ENCODE measurements at regions not wholly inside any gene's neighbourhood (a gene's known extent, or its start where the extent isn't known, plus 50 kb on each side); places are given as distances from the start of the nearest gene placed in this dataset.

DNA sequence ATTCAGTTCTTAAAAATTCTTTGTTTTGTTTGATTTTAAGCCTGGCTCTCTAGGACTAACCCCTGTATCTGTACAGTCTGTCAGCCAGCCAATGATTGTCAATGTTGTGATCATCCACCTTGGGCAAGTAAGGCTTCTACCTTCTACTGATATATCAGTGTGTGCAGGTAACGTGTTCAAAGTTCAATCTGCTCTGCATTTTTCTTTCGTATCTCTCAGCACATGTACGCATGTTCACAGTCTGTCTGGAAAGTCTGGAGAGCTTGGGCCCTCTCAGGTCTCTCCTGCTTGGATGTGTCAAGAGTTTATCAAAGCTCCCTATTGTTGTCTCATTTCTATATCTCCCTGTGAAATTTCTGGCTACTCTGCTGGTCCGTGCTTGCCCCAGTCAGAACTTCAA, 138.6 kb upstream of the VRK1 start:
- no peak for DNase-seq
- no peaks in the 10 kb centered on the region for H3K4me1 Mint-ChIP-seq
- H3K27ac Mint-ChIP-seq = no peak overlapping the region
- H3K36me3 Mint-ChIP-seq (ENCODE audit: low read depth) = no peaks in the 10 kb centered on the region
- H3K27me3 Mint-ChIP-seq = peaks cover 33% of the 10 kb centered on the region
- CTCF ChIA-PET = no interaction called here
- no peak overlapping the region for H3K4me3 Mint-ChIP-seq
- H3K9me3 Mint-ChIP-seq = no peaks in the 10 kb centered on the region
- POLR2A ChIA-PET = no interaction called here

GRCh38 chr14:96660123-96660522, 137.1 kb upstream of the VRK1 start:
- Mint-ChIP-seq H3K9me3 (no peaks in the 10 kb centered on the region), H3K27me3 (peaks cover 37% of the 10 kb centered on the region), H3K4me3 (no peak overlapping the region), H3K4me1 (no peaks in the 10 kb centered on the region), H3K27ac (no peak overlapping the region), H3K36me3 (ENCODE audit: low read depth) (no peaks in the 10 kb centered on the region)
- DNase-seq = no peak
- ChIA-PET CTCF (no interaction called here), POLR2A (no interaction called here)

GRCh38 chr14:96660667-96661066, 136.5 kb upstream of the VRK1 start:
- Mint-ChIP-seq H3K9me3 (no peaks in the 10 kb centered on the region), H3K27ac (no peak overlapping the region), H3K4me3 (no peak overlapping the region), H3K4me1 (no peaks in the 10 kb centered on the region), H3K27me3 (peaks cover 35% of the 10 kb centered on the region), H3K36me3 (ENCODE audit: low read depth) (no peaks in the 10 kb centered on the region)
- POLR2A ChIA-PET = no interaction called here
- CTCF ChIA-PET = no interaction called here
- no peak for DNase-seq

- Mint-ChIP-seq H3K36me3 (ENCODE audit: low read depth) (no peaks in the 10 kb centered on the region), H3K9me3 (no peaks in the 10 kb centered on the region), H3K27ac (no peak overlapping the region), H3K4me1 (no peaks in the 10 kb centered on the region), H3K27me3 (peaks cover 39% of the 10 kb centered on the region), H3K4me3 (no peak overlapping the region)
- ChIA-PET POLR2A (no interaction called here), CTCF (no interaction called here)
- DNase-seq = no peak
Observed at GRCh38 chr14:96661244-96661969, 135.8 kb upstream of the VRK1 start.

DNA sequence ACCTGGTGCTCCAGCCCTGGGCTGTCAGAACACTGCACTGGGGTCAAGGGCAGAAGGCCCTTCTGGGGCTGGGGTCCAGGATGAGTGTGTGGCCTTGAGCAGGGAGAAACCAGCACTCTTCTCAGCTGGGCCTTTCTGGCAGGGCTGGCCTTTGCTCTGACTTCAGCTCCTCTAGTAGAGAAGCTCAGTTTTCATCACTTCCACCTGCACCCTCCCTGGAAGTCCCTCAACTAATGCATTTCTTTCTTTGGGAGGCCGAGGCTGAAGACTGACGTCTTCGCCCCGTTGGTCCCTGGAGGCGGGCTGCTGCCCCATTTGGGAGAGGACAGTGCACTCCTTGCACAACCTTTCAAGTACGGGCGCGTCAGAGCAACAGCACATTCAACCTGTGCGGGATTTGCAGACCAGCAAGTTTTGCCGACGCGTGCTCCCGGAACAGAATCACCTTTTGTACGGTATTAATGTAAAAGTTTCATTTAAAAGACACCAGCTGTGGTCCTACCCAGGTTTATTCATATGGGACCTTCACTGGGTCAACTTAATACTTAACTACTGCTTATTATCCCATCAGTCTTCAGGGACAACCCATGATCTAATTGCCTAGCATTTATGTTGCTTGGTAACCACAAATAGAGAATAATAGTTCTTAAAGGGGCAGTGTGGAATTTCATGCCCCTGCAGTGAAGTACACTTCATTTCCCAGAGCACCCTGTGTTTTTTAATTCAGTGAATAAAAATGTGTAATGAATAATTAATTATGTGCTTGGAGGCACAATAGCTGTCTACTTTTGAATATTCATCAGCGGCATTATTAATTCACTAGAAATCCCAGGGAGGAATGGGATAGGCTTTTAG, 134.8 kb upstream of the VRK1 start:
- DNase-seq = no peak
- POLR2A ChIA-PET = no interaction called here
- no peak overlapping the region for H3K27ac Mint-ChIP-seq
- H3K36me3 Mint-ChIP-seq (ENCODE audit: low read depth) = no peaks in the 10 kb centered on the region
- no peaks in the 10 kb centered on the region for H3K9me3 Mint-ChIP-seq
- H3K4me1 Mint-ChIP-seq = no peaks in the 10 kb centered on the region
- peaks cover 40% of the 10 kb centered on the region for H3K27me3 Mint-ChIP-seq
- CTCF ChIA-PET = no interaction called here
- no peak overlapping the region for H3K4me3 Mint-ChIP-seq

GRCh38 chr14:96663076-96663475, 134.1 kb upstream of the VRK1 start:
- no peaks in the 10 kb centered on the region for H3K4me1 Mint-ChIP-seq
- ChIA-PET CTCF (no interaction called here), POLR2A (no interaction called here)
- no peaks in the 10 kb centered on the region for H3K9me3 Mint-ChIP-seq
- no peak overlapping the region for H3K4me3 Mint-ChIP-seq
- H3K27ac Mint-ChIP-seq = no peak overlapping the region
- H3K36me3 Mint-ChIP-seq (ENCODE audit: low read depth) = no peaks in the 10 kb centered on the region
- DNase-seq = no peak
- peaks cover 35% of the 10 kb centered on the region for H3K27me3 Mint-ChIP-seq

- no peak overlapping the region for H3K27ac Mint-ChIP-seq
- H3K4me3 Mint-ChIP-seq = no peak overlapping the region
- ChIA-PET CTCF (no interaction called here), POLR2A (no interaction called here)
- H3K27me3 Mint-ChIP-seq = peaks cover 36% of the 10 kb centered on the region
- H3K4me1 Mint-ChIP-seq = no peaks in the 10 kb centered on the region
- no peaks in the 10 kb centered on the region for H3K9me3 Mint-ChIP-seq
- H3K36me3 Mint-ChIP-seq (ENCODE audit: low read depth) = no peaks in the 10 kb centered on the region
- DNase-seq = no peak
Observed at GRCh38 chr14:96663491-96664067, 133.6 kb upstream of the VRK1 start.

GRCh38 chr14:96666088-96666487, 131.1 kb upstream of the VRK1 start:
- H3K36me3 Mint-ChIP-seq (ENCODE audit: low read depth) = no peaks in the 10 kb centered on the region
- H3K9me3 Mint-ChIP-seq = no peaks in the 10 kb centered on the region
- H3K4me1 Mint-ChIP-seq = no peaks in the 10 kb centered on the region
- H3K27me3 Mint-ChIP-seq = peaks cover 26% of the 10 kb centered on the region
- ChIA-PET CTCF (no interaction called here), POLR2A (no interaction called here)
- no peak overlapping the region for H3K27ac Mint-ChIP-seq
- H3K4me3 Mint-ChIP-seq = no peak overlapping the region
- DNase-seq = no peak

- ChIA-PET POLR2A (no interaction called here), CTCF (no interaction called here)
- H3K4me3 Mint-ChIP-seq = no peak overlapping the region
- no peaks in the 10 kb centered on the region for H3K9me3 Mint-ChIP-seq
- DNase-seq = no peak
- H3K27me3 Mint-ChIP-seq = peaks cover 19% of the 10 kb centered on the region
- no peak overlapping the region for H3K27ac Mint-ChIP-seq
- H3K4me1 Mint-ChIP-seq = no peaks in the 10 kb centered on the region
- H3K36me3 Mint-ChIP-seq (ENCODE audit: low read depth) = no peaks in the 10 kb centered on the region
Observed at GRCh38 chr14:96670391-96670790, 126.8 kb upstream of the VRK1 start.

DNA sequence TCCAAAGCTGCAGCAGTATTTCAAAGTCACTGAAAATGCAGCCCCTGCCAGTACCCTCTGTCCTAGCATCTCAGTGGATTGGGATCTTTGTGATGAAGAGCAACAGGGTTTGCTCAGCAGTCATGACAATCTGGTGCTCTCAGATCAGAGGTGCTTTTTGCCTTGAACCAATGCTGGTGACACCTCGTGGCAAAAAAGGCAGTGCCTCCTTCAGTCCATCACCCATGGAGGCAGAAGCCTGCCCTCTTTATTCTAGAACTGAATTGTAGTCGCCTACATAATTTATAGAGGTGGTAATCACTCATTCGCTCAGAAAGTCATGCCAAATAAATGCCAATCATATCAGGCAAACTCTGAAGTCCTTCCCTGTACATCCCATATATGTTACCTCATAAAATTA, 126.0 kb upstream of the VRK1 start:
- CTCF ChIA-PET = no interaction called here

DNA sequence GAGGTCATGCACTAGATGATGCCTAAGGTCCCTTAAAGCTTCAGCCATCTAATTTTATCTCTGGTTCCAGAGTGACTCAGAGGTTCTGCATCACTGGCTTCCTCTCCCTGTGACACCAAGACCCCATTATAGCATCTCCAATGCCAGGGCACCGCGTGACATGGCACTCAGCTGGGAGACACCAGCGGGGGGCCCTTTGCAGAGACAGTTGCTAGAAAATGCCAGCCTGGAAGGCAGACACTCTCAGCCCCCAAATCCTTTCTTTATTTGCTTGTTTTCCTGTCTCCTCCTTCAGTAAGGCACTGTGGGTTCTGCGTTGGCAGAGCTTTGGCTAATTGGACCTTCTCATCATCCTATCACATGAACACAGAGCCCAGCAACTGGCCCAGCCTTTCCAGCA, 123.5 kb upstream of the VRK1 start:
- Mint-ChIP-seq H3K4me3 (no peak overlapping the region), H3K27me3 (peaks cover 20% of the 10 kb centered on the region), H3K36me3 (ENCODE audit: low read depth) (no peaks in the 10 kb centered on the region), H3K9me3 (no peaks in the 10 kb centered on the region), H3K27ac (no peak overlapping the region), H3K4me1 (no peaks in the 10 kb centered on the region)
- DNase-seq = no peak
- ChIA-PET CTCF (no interaction called here), POLR2A (interaction anchor here (0.5 kb wide), 1 partner anchor 1061 kb away, joined by 3 read pairs; no protein-coding TSS in a partner anchor)

More for the DNA sequence above, 126.0 kb upstream of the VRK1 start:
- H3K4me1 Mint-ChIP-seq = no peaks in the 10 kb centered on the region
- H3K9me3 Mint-ChIP-seq = no peaks in the 10 kb centered on the region
- H3K27me3 Mint-ChIP-seq = peaks cover 17% of the 10 kb centered on the region
- no peak overlapping the region for H3K27ac Mint-ChIP-seq
- DNase-seq = no peak
- POLR2A ChIA-PET = no interaction called here
- H3K36me3 Mint-ChIP-seq (ENCODE audit: low read depth) = no peaks in the 10 kb centered on the region
- no peak overlapping the region for H3K4me3 Mint-ChIP-seq

DNA sequence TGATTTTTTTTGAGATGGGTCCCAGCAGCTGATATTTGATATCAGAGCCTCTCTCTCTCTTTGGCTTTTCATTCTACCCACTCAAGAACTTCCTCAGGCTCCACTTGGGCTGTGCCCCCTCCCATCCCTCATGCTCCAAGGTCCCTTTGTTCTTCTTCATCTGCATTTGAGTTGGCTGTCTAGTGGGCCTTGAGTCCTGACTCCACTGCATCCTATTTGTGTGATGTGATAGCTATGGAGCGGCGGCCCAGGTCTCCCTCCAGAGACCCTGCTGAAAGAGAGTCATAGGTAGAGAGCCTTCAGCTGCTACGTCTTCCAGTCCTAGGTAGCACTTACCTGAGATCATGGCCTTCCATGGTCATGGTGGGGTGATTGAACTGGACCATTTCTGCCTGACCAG, 123.1 kb upstream of the VRK1 start:
- ChIA-PET CTCF (no interaction called here), POLR2A (interaction anchor here (0.5 kb wide), 1 partner anchor 1061 kb away, joined by 3 read pairs; no protein-coding TSS in a partner anchor)
- no peak overlapping the region for H3K27ac Mint-ChIP-seq
- no peak for DNase-seq
- no peak overlapping the region for H3K4me3 Mint-ChIP-seq
- H3K27me3 Mint-ChIP-seq = peaks cover 20% of the 10 kb centered on the region
- H3K36me3 Mint-ChIP-seq (ENCODE audit: low read depth) = no peaks in the 10 kb centered on the region
- H3K9me3 Mint-ChIP-seq = no peaks in the 10 kb centered on the region
- no peaks in the 10 kb centered on the region for H3K4me1 Mint-ChIP-seq

- H3K4me3 Mint-ChIP-seq = no peak overlapping the region
- DNase-seq = no peak
- H3K36me3 Mint-ChIP-seq (ENCODE audit: low read depth) = no peaks in the 10 kb centered on the region
- H3K4me1 Mint-ChIP-seq = no peaks in the 10 kb centered on the region
- H3K9me3 Mint-ChIP-seq = no peaks in the 10 kb centered on the region
- ChIA-PET CTCF (no interaction called here), POLR2A (no interaction called here)
- peaks cover 20% of the 10 kb centered on the region for H3K27me3 Mint-ChIP-seq
- H3K27ac Mint-ChIP-seq = no peak overlapping the region
Observed at GRCh38 chr14:96676166-96676565, 121.0 kb upstream of the VRK1 start.

- no peak for DNase-seq
- ChIA-PET POLR2A (no interaction called here), CTCF (no interaction called here)
- no peaks in the 10 kb centered on the region for H3K36me3 Mint-ChIP-seq (ENCODE audit: low read depth)
- no peaks in the 10 kb centered on the region for H3K9me3 Mint-ChIP-seq
- no peaks in the 10 kb centered on the region for H3K4me1 Mint-ChIP-seq
- H3K4me3 Mint-ChIP-seq = no peak overlapping the region
- H3K27ac Mint-ChIP-seq = no peak overlapping the region
- H3K27me3 Mint-ChIP-seq = peaks cover 19% of the 10 kb centered on the region
Observed at GRCh38 chr14:96681829-96682228, 115.4 kb upstream of the VRK1 start.

All from activated CD4-positive, alpha-beta memory T cell treated with anti-CD3 and anti-CD28 coated beads, Interleukin-2, amount 10 ng/mL, durations not matched to agents 7 days and 5 days (primary cell).